ENCODE measurements at regions not wholly inside any gene's neighbourhood (a gene's known extent, or its start where the extent isn't known, plus 50 kb on each side); places are given as distances from the start of the nearest gene placed in this dataset.

GRCh38 chr2:120511536-120511935, 165.6 kb downstream of the INHBB start:
- ChIA-PET POLR2A (no interaction called here), CTCF (ENCODE audit: low intra/inter-chr PET ratio) (no interaction called here)
- in situ Hi-C loops (cut with MboI) (no loop called here), intact Hi-C loops (cut with micrococcal nuclease) (no loop called here)
- 2% methylated on average over 18 of the region's 18 CpGs for WGBS (ENCODE audit: insufficient coverage, low coverage, missing lambda C conversion rate)
- no TSS peak for BruUV-seq (replicated peaks)
- no peak overlapping the region for H3K4me3 ChIP-seq
- TF ChIP-seq NFIC (IDR thresholded peaks at IDR 0.05) = no peak
- TF ChIP-seq, protein P1, sequence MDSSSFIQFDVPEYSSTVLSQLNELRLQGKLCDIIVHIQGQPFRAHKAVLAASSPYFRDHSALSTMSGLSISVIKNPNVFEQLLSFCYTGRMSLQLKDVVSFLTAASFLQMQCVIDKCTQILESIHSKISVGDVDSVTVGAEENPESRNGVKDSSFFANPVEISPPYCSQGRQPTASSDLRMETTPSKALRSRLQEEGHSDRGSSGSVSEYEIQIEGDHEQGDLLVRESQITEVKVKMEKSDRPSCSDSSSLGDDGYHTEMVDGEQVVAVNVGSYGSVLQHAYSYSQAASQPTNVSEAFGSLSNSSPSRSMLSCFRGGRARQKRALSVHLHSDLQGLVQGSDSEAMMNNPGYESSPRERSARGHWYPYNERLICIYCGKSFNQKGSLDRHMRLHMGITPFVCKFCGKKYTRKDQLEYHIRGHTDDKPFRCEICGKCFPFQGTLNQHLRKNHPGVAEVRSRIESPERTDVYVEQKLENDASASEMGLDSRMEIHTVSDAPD (CRISPR knock-in tag; IDR thresholded peaks at IDR 0.05) = no peak
- TF ChIP-seq PRMT5 (CRISPR knock-in tag; IDR thresholded peaks at IDR 0.05) = no peak
- no peak for TF ChIP-seq MNT (conservative IDR thresholded peaks at IDR 0.05)
- no peak for TF ChIP-seq ZNF3 (CRISPR knock-in tag; IDR thresholded peaks at IDR 0.05)
- TF ChIP-seq ARID1B (IDR thresholded peaks at IDR 0.05) = no peak
- no peak for TF ChIP-seq ZNF57 (CRISPR knock-in tag; IDR thresholded peaks at IDR 0.05)
- no peak for TF ChIP-seq RBM34 (IDR thresholded peaks at IDR 0.05; ENCODE audit: borderline replicate concordance, insufficient read depth, low read length)
- TF ChIP-seq, protein P2, sequence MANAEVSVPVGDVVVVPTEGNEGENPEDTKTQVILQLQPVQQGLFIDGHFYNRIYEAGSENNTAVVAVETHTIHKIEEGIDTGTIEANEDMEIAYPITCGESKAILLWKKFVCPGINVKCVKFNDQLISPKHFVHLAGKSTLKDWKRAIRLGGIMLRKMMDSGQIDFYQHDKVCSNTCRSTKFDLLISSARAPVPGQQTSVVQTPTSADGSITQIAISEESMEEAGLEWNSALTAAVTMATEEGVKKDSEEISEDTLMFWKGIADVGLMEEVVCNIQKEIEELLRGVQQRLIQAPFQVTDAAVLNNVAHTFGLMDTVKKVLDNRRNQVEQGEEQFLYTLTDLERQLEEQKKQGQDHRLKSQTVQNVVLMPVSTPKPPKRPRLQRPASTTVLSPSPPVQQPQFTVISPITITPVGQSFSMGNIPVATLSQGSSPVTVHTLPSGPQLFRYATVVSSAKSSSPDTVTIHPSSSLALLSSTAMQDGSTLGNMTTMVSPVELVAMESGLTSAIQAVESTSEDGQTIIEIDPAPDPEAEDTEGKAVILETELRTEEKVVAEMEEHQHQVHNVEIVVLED (CRISPR knock-in tag; IDR thresholded peaks at IDR 0.05) = no peak
- TF ChIP-seq ZNF354B (CRISPR knock-in tag; IDR thresholded peaks at IDR 0.05) = no peak
- TF ChIP-seq SREBF2 (CRISPR knock-in tag; IDR thresholded peaks at IDR 0.05) = no peak
- TF ChIP-seq ZNF253 (CRISPR knock-in tag; conservative IDR thresholded peaks at IDR 0.05) = no peak
- FAIRE-seq (no peak), DNase-seq (ENCODE audit: extremely low read depth in 1 of 4, low spot score in 3 of 4) (no peak), ATAC-seq (no peak)
- no peaks in the 10 kb centered on the region for H3K9me1 ChIP-seq (ENCODE audit: control insufficient read depth, insufficient read depth, low read length)
- no peaks in the 10 kb centered on the region for H3K9me3 ChIP-seq (replicated peaks; ENCODE audit: control insufficient read depth, insufficient read depth, low read depth, low read length)
- no peaks in the 10 kb centered on the region for H3K79me2 ChIP-seq (ENCODE audit: control insufficient read depth, insufficient read depth, low read length)
- peaks cover 3 to 47% of the 10 kb centered on the region in 2 experiments for H3K27me3 ChIP-seq (ENCODE audit: control insufficient read depth in 2 of 2, insufficient read depth in 2 of 2, low read length in 2 of 2)
- no peak overlapping the region for H2AFZ ChIP-seq (ENCODE audit: low read depth, low read length)
- H3K4me2 ChIP-seq (ENCODE audit: insufficient read depth, low read length) = no peak overlapping the region
- no peak overlapping the region for H3K9ac ChIP-seq (ENCODE audit: insufficient read depth in 1 of 2, low read depth in 2 of 2, low read length in 2 of 2)
- no peaks in the 10 kb centered on the region for H3K4me1 ChIP-seq (replicated peaks in 1 of 2; ENCODE audit: control insufficient read depth in 2 of 2, insufficient read depth in 2 of 2, low read length in 2 of 2)
- no peaks in the 10 kb centered on the region; the same call in 1 of the 2 replicates for H4K20me1 ChIP-seq (replicated peaks; ENCODE audit: control insufficient read depth, insufficient read depth, low read length)
- no peak overlapping the region for H3K27ac ChIP-seq (ENCODE audit: extremely low read depth, low read depth, low read length)
- H3K36me3 ChIP-seq (ENCODE audit: control insufficient read depth, insufficient read depth, low read length) = no peaks in the 10 kb centered on the region
